ENCODE measurements at regions not wholly inside any gene's neighbourhood (a gene's known extent, or its start where the extent isn't known, plus 50 kb on each side); places are given as distances from the start of the nearest gene placed in this dataset.

DNA sequence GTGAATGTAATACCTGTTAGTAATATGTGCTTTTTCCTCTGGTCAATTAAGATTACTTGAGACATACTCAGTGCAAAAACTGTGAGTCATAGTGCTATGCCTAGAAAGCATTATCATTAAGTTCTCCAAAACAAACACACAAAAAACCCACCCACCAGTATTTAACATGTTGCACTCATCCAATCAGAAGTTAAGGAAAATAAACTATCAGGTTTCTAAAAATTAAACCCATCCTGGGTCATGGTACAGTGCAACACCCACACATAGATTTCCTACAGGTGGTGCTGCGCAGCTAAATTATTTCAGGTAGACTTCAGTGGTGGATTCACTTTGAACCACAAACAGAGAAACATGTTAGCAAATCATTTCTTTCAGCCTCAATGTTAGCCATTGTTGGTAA lies 264.4 kb upstream of the VEPH1 start (continued):
- TF ChIP-seq NR2C2 (CRISPR knock-in tag; IDR thresholded peaks at IDR 0.05) (no peak), NR2C2 (tag; IDR thresholded peaks at IDR 0.05) (no peak)

DNA sequence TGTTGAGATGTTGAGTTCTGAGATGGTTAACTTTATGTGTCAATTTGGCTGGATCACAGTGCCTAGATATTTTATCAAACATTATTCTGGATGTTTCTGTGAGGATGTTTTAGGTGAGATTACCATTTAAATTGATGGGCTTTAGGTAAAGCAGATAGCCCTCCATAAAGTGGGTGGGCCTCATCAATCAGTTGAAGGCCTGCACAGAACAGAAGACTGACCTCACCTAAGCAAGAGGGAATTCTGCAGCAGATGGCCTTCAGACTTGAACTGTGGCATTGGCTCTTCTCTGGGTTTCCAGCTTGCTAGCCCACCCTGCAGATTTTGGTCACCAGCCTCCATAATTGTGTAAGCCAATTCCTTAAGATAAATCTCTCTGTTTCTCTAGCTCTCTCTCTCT lies 260.4 kb upstream of the VEPH1 start:
- H3K36me3 ChIP-seq (ENCODE audit: control insufficient read depth, insufficient read depth, low read length) = no peaks in the 10 kb centered on the region
- intact Hi-C loops (cut with micrococcal nuclease) (no loop called here), in situ Hi-C loops (cut with MboI) (no loop called here)
- no peaks in the 10 kb centered on the region for H4K20me1 ChIP-seq (replicated peaks; ENCODE audit: control insufficient read depth, insufficient read depth, low read length)
- H3K9me3 ChIP-seq (replicated peaks; ENCODE audit: control insufficient read depth, insufficient read depth, low read depth, low read length) = no peaks in the 10 kb centered on the region
- H3K4me3 ChIP-seq = no peak overlapping the region
- ATAC-seq (no peak), FAIRE-seq (no peak), DNase-seq (ENCODE audit: extremely low read depth in 1 of 4, low spot score in 3 of 4) (no peak)
- no peak overlapping the region for H3K27ac ChIP-seq (ENCODE audit: extremely low read depth, low read depth, low read length)
- no peaks in the 10 kb centered on the region for H3K9me1 ChIP-seq (ENCODE audit: control insufficient read depth, insufficient read depth, low read length)
- no peak overlapping the region for H3K9ac ChIP-seq (ENCODE audit: insufficient read depth in 1 of 2, low read depth in 2 of 2, low read length in 2 of 2)
- H3K4me1 ChIP-seq (replicated peaks in 1 of 2; ENCODE audit: control insufficient read depth in 2 of 2, insufficient read depth in 2 of 2, low read length in 2 of 2) = no peaks in the 10 kb centered on the region
- H3K27me3 ChIP-seq (ENCODE audit: control insufficient read depth in 2 of 2, insufficient read depth in 2 of 2, low read length in 2 of 2) = peaks cover 0 to 1% of the 10 kb centered on the region in 2 experiments; a peak in 1 of 5 replicates
- H2AFZ ChIP-seq (ENCODE audit: low read depth, low read length) = no peak overlapping the region
- CTCF ChIA-PET (ENCODE audit: low intra/inter-chr PET ratio) = no interaction called here
- peak; percentile 81 for TF ChIP-seq ZNF134 (CRISPR knock-in tag; conservative IDR thresholded peaks at IDR 0.05)
- TF ChIP-seq NR2C1 (IDR thresholded peaks at IDR 0.05) = no peak
- no peak for TF ChIP-seq NR2C1 (tag; IDR thresholded peaks at IDR 0.05)
- no peak overlapping the region for H3K4me2 ChIP-seq (ENCODE audit: insufficient read depth, low read length)
- POLR2A ChIA-PET = no interaction called here
- BruUV-seq (replicated peaks) = no TSS peak
- H3K79me2 ChIP-seq (ENCODE audit: control insufficient read depth, insufficient read depth, low read length) = no peaks in the 10 kb centered on the region

DNA sequence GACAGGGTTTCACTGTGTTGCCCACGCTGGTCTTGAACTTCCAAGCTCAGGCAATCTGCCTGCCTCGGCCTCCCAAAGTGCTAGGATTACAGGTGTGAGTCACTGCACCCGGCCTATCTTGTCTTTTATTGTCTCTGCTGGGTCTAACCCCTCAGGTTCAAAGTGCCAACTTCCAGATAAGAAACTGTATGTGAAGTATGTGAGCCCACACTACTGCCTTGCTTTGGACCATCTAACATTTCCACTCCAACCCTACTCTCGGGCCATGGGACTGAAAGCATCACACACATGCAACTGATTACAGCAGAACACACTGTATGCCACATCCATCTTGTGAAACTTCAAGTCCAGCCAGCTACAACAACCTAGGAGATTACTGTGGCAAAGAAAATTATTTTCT lies 256.1 kb upstream of the VEPH1 start:
- H3K9me3 ChIP-seq (replicated peaks; ENCODE audit: control insufficient read depth, insufficient read depth, low read depth, low read length) = no peaks in the 10 kb centered on the region
- no peaks in the 10 kb centered on the region for H4K20me1 ChIP-seq (replicated peaks; ENCODE audit: control insufficient read depth, insufficient read depth, low read length)
- no peaks in the 10 kb centered on the region for H3K79me2 ChIP-seq (ENCODE audit: control insufficient read depth, insufficient read depth, low read length)
- H3K9ac ChIP-seq (ENCODE audit: insufficient read depth in 1 of 2, low read depth in 2 of 2, low read length in 2 of 2) = no peak overlapping the region
- POLR2A ChIA-PET = no interaction called here
- no peak overlapping the region for H2AFZ ChIP-seq (ENCODE audit: low read depth, low read length)
- peaks cover 6 to 7% of the 10 kb centered on the region in 2 experiments; a peak in 2 of 5 replicates for H3K27me3 ChIP-seq (ENCODE audit: control insufficient read depth in 2 of 2, insufficient read depth in 2 of 2, low read length in 2 of 2)
- CTCF ChIA-PET (ENCODE audit: low intra/inter-chr PET ratio) = no interaction called here
- in situ Hi-C loops (cut with MboI) = no loop called here
- 0% methylated on average over 3 of the region's 4 CpGs for WGBS (ENCODE audit: insufficient coverage, low coverage, missing lambda C conversion rate)
- intact Hi-C loops (cut with micrococcal nuclease) = no loop called here
- BruUV-seq (replicated peaks) = no TSS peak
- no peaks in the 10 kb centered on the region for H3K36me3 ChIP-seq (ENCODE audit: control insufficient read depth, insufficient read depth, low read length)
- FAIRE-seq (no peak), ATAC-seq (no peak), DNase-seq (ENCODE audit: extremely low read depth in 1 of 4, low spot score in 3 of 4) (no peak)
- no peak overlapping the region for H3K27ac ChIP-seq (ENCODE audit: extremely low read depth, low read depth, low read length)
- no peak overlapping the region for H3K4me2 ChIP-seq (ENCODE audit: insufficient read depth, low read length)
- no peaks in the 10 kb centered on the region for H3K4me1 ChIP-seq (replicated peaks in 1 of 2; ENCODE audit: control insufficient read depth in 2 of 2, insufficient read depth in 2 of 2, low read length in 2 of 2)
- H3K4me3 ChIP-seq = no peak overlapping the region
- no peaks in the 10 kb centered on the region for H3K9me1 ChIP-seq (ENCODE audit: control insufficient read depth, insufficient read depth, low read length)
- TF ChIP-seq NBN (IDR thresholded peaks at IDR 0.05; ENCODE audit: low read depth) (no peak), TARDBP (IDR thresholded peaks at IDR 0.05) (no peak), ZFX (CRISPR knock-in tag; IDR thresholded peaks at IDR 0.05) (no peak), RB1 (IDR thresholded peaks at IDR 0.05; ENCODE audit: low read depth) (no peak)
- TF ChIP-seq, protein P1, sequence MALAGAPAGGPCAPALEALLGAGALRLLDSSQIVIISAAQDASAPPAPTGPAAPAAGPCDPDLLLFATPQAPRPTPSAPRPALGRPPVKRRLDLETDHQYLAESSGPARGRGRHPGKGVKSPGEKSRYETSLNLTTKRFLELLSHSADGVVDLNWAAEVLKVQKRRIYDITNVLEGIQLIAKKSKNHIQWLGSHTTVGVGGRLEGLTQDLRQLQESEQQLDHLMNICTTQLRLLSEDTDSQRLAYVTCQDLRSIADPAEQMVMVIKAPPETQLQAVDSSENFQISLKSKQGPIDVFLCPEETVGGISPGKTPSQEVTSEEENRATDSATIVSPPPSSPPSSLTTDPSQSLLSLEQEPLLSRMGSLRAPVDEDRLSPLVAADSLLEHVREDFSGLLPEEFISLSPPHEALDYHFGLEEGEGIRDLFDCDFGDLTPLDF (CRISPR knock-in tag; IDR thresholded peaks at IDR 0.05) = no peak
- TF ChIP-seq, protein P2, sequence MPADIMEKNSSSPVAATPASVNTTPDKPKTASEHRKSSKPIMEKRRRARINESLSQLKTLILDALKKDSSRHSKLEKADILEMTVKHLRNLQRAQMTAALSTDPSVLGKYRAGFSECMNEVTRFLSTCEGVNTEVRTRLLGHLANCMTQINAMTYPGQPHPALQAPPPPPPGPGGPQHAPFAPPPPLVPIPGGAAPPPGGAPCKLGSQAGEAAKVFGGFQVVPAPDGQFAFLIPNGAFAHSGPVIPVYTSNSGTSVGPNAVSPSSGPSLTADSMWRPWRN (IDR thresholded peaks at IDR 0.05; ENCODE audit: low read depth) = no peak
- TF ChIP-seq, protein P3, sequence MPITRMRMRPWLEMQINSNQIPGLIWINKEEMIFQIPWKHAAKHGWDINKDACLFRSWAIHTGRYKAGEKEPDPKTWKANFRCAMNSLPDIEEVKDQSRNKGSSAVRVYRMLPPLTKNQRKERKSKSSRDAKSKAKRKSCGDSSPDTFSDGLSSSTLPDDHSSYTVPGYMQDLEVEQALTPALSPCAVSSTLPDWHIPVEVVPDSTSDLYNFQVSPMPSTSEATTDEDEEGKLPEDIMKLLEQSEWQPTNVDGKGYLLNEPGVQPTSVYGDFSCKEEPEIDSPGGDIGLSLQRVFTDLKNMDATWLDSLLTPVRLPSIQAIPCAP (CRISPR knock-in tag; IDR thresholded peaks at IDR 0.05; ENCODE audit: borderline replicate concordance) = no peak
- TF ChIP-seq, protein P4, sequence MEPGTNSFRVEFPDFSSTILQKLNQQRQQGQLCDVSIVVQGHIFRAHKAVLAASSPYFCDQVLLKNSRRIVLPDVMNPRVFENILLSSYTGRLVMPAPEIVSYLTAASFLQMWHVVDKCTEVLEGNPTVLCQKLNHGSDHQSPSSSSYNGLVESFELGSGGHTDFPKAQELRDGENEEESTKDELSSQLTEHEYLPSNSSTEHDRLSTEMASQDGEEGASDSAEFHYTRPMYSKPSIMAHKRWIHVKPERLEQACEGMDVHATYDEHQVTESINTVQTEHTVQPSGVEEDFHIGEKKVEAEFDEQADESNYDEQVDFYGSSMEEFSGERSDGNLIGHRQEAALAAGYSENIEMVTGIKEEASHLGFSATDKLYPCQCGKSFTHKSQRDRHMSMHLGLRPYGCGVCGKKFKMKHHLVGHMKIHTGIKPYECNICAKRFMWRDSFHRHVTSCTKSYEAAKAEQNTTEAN (CRISPR knock-in tag; IDR thresholded peaks at IDR 0.05) = no peak
